ENCODE measurements at regions not wholly inside any gene's neighbourhood (a gene's known extent, or its start where the extent isn't known, plus 50 kb on each side); places are given as distances from the start of the nearest gene placed in this dataset.

DNA sequence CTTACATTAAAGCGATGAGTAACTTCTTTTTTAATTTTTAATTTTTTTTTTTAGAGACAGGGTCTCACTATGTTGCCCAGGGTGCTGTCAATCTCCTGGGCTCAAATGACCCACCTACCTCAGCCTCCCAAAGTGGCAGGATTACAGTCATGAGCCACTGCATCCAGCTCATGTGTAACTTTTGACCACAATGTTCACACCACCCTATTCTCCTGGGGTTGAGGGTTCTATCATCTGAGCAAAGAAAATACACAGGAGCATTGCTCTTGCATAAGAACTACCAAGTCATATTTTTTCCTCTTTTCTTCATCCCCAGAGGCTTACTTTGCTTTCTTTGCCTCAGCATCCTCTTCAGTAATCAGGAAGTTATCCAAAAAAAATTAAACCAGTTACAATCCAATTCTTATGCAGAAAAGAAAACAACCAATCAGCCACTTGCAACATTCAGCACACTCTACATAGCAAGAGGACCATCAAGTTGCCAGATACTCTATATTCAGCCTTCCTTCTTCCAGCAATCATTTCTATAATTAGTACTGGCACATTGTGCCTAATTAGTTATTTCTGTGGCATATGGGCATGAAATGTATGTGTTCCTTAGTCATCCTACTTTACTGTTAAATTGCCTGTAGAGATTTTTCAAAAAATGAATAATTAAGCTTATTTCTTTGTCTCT is 345.6 kb downstream of the AKAIN1 start:
- no peak for DNase-seq

- DNase-seq: no peak
Measured at GRCh38 chr18:4847056-4847455, 350.0 kb downstream of the AKAIN1 start.

- no peak for DNase-seq
Measured at GRCh38 chr18:4844320-4844719, 352.7 kb downstream of the AKAIN1 start.

GRCh38 chr18:4843771-4844170 is 353.3 kb downstream of the AKAIN1 start:
- DNase-seq: no peak

- no peak for DNase-seq
Measured at GRCh38 chr18:4842751-4843150, 354.3 kb downstream of the AKAIN1 start.

- no peak for DNase-seq
Measured at GRCh38 chr18:4842287-4842686, 354.8 kb downstream of the AKAIN1 start.

DNA sequence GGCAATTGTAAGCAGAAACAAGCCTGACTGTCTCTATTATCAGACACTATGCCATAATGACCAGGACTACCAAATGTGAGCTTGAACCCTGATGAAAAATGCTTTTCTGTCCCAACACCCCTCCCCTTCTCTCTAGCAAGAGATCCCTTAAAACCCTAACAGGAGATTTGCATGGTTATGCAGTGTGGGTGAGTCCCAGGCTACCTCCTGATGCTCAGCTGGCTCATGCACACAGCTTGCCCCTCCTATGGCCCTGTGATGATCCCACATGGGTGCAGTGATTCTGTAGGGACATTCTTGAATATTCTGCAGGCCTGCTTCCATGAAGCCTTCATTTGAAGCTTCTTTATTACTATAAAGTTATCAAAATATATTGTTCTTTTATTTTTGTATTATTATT is 357.4 kb downstream of the AKAIN1 start:
- no peak for DNase-seq

DNA sequence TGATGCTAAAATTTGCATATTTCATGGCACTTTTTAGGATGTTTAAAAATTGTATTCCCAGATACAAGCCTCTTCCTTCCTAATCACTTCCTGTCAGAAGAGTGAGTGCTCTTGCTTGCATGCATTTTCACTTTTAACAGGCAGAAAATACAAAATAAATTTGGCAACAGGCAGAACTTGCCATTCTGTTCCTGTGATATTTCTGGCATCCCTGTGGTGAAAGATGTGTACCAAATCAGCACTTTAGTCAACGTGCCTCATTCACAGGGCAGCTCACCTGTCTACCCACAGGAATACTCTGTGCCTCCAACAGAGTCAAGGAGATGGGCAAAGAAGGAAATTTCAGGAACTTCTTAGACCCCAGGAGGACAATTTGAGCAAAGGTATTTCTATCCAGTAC is 360.9 kb downstream of the AKAIN1 start:
- no peak for DNase-seq

- DNase-seq: no peak
Measured at GRCh38 chr18:4831791-4832375, 365.2 kb downstream of the AKAIN1 start.

DNA sequence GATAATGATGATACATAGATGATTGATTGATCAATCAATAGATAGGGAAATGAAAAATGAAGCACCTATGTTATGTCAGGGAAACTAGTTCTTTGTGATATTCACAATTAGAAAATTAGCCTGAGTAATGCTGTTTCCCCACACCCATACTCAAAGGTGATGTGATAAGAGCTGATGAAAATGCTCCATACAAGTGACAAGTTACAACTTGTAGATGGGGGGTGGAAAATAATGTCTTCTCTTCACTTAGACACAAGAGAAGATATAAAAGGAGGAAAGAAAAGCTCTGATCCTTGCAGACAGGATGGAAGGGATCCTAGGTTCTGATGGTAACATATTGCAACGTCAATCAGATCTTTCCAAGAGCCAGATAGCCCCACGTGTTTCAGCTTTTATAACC is 365.9 kb downstream of the AKAIN1 start:
- no peak for DNase-seq

- DNase-seq: no peak
Measured at GRCh38 chr18:4823091-4823490, 368.0 kb upstream of the DLGAP1 start.

DNA sequence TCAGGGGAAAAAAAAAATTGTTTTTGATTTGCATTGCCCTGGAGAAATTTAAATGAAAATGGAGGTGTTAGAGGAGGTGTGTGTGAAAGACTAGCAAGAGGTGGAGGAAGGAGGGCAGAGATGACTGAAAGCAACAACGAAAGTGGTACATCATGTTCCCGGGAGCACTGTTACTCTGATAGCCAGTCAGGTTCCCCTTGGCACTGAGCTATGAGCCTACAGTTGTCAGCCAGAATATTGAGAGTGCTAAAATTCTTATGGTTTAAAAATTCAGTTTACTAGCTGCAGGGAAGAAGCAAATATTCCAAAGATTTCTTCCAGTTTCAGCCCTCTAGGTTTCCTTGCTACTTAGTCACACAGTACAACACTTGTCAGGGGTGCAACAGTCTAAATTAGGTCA is 366.7 kb upstream of the DLGAP1 start:
- DNase-seq: no peak

DNA sequence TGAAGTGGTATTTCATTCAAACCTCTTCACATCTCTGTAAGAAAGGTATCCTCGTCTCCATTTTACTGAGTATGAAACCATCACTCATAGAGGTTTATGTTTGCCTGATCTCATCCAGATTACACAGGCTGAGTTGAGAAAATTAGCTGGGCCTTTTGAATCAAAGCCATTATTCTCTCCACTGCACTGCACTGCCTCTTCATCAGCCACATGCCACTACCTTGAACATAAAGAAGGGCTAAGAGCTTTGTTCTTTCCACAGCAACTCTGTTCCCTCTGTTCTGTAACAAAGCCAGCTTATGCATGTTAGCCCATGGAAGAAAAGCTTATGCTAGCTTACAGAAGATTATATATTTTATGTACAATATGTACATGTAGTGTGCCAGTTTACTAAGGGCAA is 362.6 kb upstream of the DLGAP1 start:
- DNase-seq: no peak

DNA sequence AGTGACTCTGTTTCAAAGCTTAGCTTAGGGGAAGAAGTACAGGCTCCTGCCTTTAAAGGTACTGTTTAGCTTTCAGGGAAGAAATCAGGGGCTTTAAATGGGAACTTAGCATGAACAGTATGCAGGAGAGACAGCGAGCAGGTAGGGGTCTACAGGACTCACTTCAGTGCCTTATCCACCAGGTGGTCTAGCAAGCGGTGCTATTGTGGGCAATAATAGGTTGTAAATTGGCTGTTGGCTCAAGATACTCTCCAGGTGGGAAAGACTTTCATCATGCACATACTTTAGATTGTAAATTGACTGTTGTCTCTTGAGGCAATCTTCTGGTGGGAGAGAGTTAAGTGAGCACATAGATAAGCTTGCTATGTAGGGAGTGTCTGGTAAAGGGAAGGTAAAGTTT is 358.6 kb upstream of the DLGAP1 start:
- DNase-seq: no peak

GRCh38 chr18:4808891-4809290 is 353.8 kb upstream of the DLGAP1 start:
- no peak for DNase-seq

GRCh38 chr18:4807604-4808293 is 352.6 kb upstream of the DLGAP1 start:
- no peak for DNase-seq

- DNase-seq: peak; percentile 19
Measured at GRCh38 chr18:4806331-4806730, 351.2 kb upstream of the DLGAP1 start.

GRCh38 chr18:4802296-4802695 is 347.2 kb upstream of the DLGAP1 start:
- no peak for DNase-seq

- DNase-seq: no peak
Measured at GRCh38 chr18:4801151-4801550, 346.0 kb upstream of the DLGAP1 start.

DNA sequence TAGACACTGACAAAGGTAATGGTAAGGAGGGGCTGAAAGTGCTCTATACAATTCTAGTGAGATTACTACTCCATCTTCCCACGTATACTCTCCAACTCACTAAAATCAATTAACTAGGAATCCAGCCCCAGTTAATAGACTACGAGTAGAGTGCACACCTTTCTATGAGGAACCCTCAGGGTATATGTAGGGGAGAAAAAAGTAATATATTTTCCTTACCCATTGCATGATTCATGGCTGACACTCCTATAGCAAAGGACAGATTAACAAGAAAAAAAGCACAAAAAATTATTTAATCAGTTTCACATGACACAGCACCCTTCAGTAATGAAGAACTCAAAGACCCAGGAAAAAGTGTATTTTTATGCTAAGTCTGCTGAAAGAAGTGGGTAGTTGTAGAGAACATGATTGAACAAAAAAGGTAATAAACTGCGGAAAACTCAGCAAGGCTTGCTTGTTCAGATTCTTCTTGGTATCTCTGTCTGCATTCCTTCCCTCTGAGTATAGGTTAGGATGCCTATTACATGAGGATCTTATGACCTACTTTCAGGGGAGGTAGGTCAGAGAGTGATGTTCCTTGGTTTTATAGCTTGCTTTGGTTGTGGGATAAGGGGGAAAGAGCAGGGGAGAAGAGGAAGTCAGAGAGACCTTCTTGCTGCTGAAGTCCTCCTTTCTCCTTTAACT is 342.0 kb upstream of the DLGAP1 start:
- DNase-seq: no peak

DNA sequence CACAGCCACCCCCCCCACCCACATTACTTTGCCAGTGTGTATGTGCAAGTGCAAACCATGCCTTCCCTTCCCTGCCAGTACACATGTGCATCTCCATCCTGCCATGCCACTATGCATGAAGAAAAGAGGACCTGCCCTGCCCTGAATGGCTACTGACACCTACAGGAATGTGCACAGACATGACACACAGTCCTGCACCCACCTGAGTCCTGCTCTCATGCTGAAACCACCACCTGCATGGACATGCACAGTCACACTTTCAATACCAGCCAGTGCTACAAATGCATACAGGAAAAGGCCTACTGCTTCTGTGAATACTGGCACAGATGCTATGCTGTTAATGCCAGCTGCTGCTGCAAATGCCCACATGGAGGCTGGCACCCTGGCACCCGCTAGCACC is 334.4 kb upstream of the DLGAP1 start:
- no peak for DNase-seq

GRCh38 chr18:4781873-4782272 is 326.8 kb upstream of the DLGAP1 start:
- no peak for DNase-seq

DNA sequence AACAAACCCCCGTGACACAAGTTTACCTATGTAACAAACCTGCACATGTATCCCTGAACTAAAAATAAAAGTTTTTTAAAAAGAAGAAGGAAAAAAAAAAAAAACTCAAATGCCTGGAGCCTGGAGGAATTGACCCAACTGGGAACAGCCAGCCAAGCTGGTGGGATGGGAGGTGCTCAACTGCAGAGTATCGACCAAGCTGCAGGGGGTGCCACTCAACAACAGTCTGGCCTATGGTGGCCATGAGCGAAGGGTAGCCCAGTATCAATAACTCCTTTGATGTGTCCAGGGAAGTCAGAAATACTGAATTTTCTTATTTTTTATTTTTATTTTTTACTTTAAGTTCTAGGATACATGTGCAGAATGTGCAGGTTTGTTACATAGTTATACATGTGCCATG is 310.3 kb upstream of the DLGAP1 start:
- no peak for DNase-seq
